ENCODE measurements at regions not wholly inside any gene's neighbourhood (a gene's known extent, or its start where the extent isn't known, plus 50 kb on each side); places are given as distances from the start of the nearest gene placed in this dataset.

GRCh38 chr15:79160211-79160610 is 69.6 kb upstream of the RASGRF1 start:
- Histone ChIP-seq H3K79me2 (ENCODE audit: control insufficient read depth, insufficient read depth, low read length) (no peaks in the 10 kb centered on the region), H3K9me3 (replicated peaks; ENCODE audit: control insufficient read depth, insufficient read depth, low read depth, low read length) (no peaks in the 10 kb centered on the region), H3K27me3 (ENCODE audit: control insufficient read depth in 2 of 2, insufficient read depth in 2 of 2, low read length in 2 of 2) (peaks cover 0 to 41% of the 10 kb centered on the region in 2 experiments; a peak in 3 of 5 replicates), H4K20me1 (replicated peaks; ENCODE audit: control insufficient read depth, insufficient read depth, low read length) (no peaks in the 10 kb centered on the region), H3K4me1 (replicated peaks in 1 of 2; ENCODE audit: control insufficient read depth in 2 of 2, insufficient read depth in 2 of 2, low read length in 2 of 2) (no peaks in the 10 kb centered on the region), H3K9ac (ENCODE audit: insufficient read depth in 1 of 2, low read depth in 2 of 2, low read length in 2 of 2) (no peak overlapping the region), H2AFZ (ENCODE audit: low read depth, low read length) (no peak overlapping the region), H3K4me2 (ENCODE audit: insufficient read depth, low read length) (no peak overlapping the region), H3K27ac (ENCODE audit: extremely low read depth, low read depth, low read length) (no peak overlapping the region), H3K9me1 (ENCODE audit: control insufficient read depth, insufficient read depth, low read length) (no peaks in the 10 kb centered on the region), H3K36me3 (ENCODE audit: control insufficient read depth, insufficient read depth, low read length) (no peaks in the 10 kb centered on the region), H3K4me3 (no peak overlapping the region)
- 4% methylated on average over 2 of the region's 2 CpGs for WGBS (ENCODE audit: insufficient coverage, low coverage, missing lambda C conversion rate)
- intact Hi-C loops (cut with micrococcal nuclease), result no loop called here
- ATAC-seq (no peak), DNase-seq (ENCODE audit: extremely low read depth in 1 of 4, low spot score in 3 of 4) (no peak), FAIRE-seq (no peak)
- ChIA-PET POLR2A (no interaction called here), CTCF (ENCODE audit: low intra/inter-chr PET ratio) (no interaction called here)
- TF ChIP-seq ZNF449 (CRISPR knock-in tag; IDR thresholded peaks at IDR 0.05) (no peak), FOXP1 (CRISPR knock-in tag; IDR thresholded peaks at IDR 0.05) (no peak), EZH2 (IDR thresholded peaks at IDR 0.05; ENCODE audit: borderline replicate concordance, low read depth, low read length) (no peak), E2F4 (CRISPR knock-in tag; IDR thresholded peaks at IDR 0.05; ENCODE audit: low read depth) (no peak), E2F1 (CRISPR knock-in tag; IDR thresholded peaks at IDR 0.05) (no peak), ZNF398 (CRISPR knock-in tag; IDR thresholded peaks at IDR 0.05) (no peak), ZNF717 (CRISPR knock-in tag; IDR thresholded peaks at IDR 0.05) (no peak), NCOA1 (IDR thresholded peaks at IDR 0.05; ENCODE audit: low read depth) (no peak), RNF219 (CRISPR knock-in tag; IDR thresholded peaks at IDR 0.05) (no peak), SREBF1 (IDR thresholded peaks at IDR 0.05; ENCODE audit: borderline replicate concordance, low read depth, low read length) (no peak)
- in situ Hi-C loops (cut with MboI), result no loop called here
- no TSS peak for BruUV-seq (replicated peaks)
